Tibial nerve (tissue), 4 donors: ENCODE measurements at regions not wholly inside any gene's neighbourhood (a gene's known extent, or its start where the extent isn't known, plus 50 kb on each side); places are given as distances from the start of the nearest gene placed in this dataset.

Source experiments
- EP300 ChIP-seq, 2 donors: sonication (generic); formaldehyde crosslinking; IDR thresholded peaks; one replicate each; pipeline ENCODE4 v1.6.1; 2017; ENCODE audit warnings: antibody characterized with exemption in 2 of 2, mild to moderate bottlenecking in 1 of 2
- POLR2A ChIP-seq, 2 donors: fragments of 450-650 bp; IDR thresholded peaks; one replicate each; pipeline ENCODE4 v1.6.1; 2017; ENCODE audit warnings: antibody characterized with exemption in 2 of 2, mild to moderate bottlenecking in 2 of 2, moderate library complexity in 2 of 2
- TF ChIP-seq, protein P1 (sequence below), 5 experiments: fragments of 200-600 bp in 3 of 5; fragments of 450-650 bp in 2 of 5; sonication (generic) in 3 of 5; IDR thresholded peaks; one replicate each; pipeline ENCODE4 v1.5.1; 2016 to 2019; ENCODE audit warnings: antibody characterized with exemption in 5 of 5, mild to moderate bottlenecking in 3 of 5, moderate library complexity in 2 of 5

GRCh38 chr16:87185308-87185707, 131.9 kb downstream of the C16orf95 start:
- TF ChIP-seq, protein P1, sequence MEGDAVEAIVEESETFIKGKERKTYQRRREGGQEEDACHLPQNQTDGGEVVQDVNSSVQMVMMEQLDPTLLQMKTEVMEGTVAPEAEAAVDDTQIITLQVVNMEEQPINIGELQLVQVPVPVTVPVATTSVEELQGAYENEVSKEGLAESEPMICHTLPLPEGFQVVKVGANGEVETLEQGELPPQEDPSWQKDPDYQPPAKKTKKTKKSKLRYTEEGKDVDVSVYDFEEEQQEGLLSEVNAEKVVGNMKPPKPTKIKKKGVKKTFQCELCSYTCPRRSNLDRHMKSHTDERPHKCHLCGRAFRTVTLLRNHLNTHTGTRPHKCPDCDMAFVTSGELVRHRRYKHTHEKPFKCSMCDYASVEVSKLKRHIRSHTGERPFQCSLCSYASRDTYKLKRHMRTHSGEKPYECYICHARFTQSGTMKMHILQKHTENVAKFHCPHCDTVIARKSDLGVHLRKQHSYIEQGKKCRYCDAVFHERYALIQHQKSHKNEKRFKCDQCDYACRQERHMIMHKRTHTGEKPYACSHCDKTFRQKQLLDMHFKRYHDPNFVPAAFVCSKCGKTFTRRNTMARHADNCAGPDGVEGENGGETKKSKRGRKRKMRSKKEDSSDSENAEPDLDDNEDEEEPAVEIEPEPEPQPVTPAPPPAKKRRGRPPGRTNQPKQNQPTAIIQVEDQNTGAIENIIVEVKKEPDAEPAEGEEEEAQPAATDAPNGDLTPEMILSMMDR (IDR thresholded peaks at IDR 0.05) = peak in 1 of 5 experiments; percentile 22
- TF ChIP-seq EP300 (IDR thresholded peaks at IDR 0.05) (no peak), POLR2A (IDR thresholded peaks at IDR 0.05) (no peak)
